A549 (cell line): ENCODE measurements at regions not wholly inside any gene's neighbourhood (a gene's known extent, or its start where the extent isn't known, plus 50 kb on each side); places are given as distances from the start of the nearest gene placed in this dataset.
A peak's percentile ranks its signal among the peaks of the same experiment; 100 is the strongest.

Experiments
- ATAC-seq, 2 experiments: fragments of 200-7000 bp in 1 of 2; fragments of >200 bp in 1 of 2; cut with Nextera tagmentation in 1 of 2; cut with Tn5 transposase in 1 of 2; 3 replicates each; pipeline versions ENCODE4 v1.8.0 to v1.9.1; 2018 to 2020; ENCODE audit warnings: mild to moderate bottlenecking in 1 of 2, moderate library complexity in 1 of 2
- CTCF ChIA-PET: fragments of 300-600 bp; sonication (Branson Sonifier 250); formaldehyde crosslinking; extraction: SDS; loops from one replicate; lab custom pipeline; 2021; ENCODE audit warnings: antibody characterized with exemption, inconsistent platforms; lab: Yijun Ruan, JAX
- POLR2A ChIA-PET: fragments of 350-600 bp; formaldehyde crosslinking; extraction: SDS; loops from one replicate; lab custom pipeline; 2021; ENCODE audit warnings: antibody characterized with exemption, inconsistent platforms; lab: Yijun Ruan, JAX
- DNase-seq, 2 experiments: peaks; one replicate each; pipeline versions ENCODE4 v3.0.0 to v3.0.0-alpha.2; 2011 to 2016; ENCODE audit warnings: low read depth in 1 of 2, low spot score in 1 of 2
- FAIRE-seq: peaks from 2 replicates; lab custom pipeline; 2011; peaks lifted over from hg19 to GRCh38; lab: Jason Lieb, UNC
- H3K27ac ChIP-seq, 2 experiments: fragments of >200 bp; sonication (Bioruptor Twin); formaldehyde crosslinking; 3 replicates each; pipeline ENCODE4 v1.5.1; 2016 to 2017
- H3K4me1 ChIP-seq: fragments of >200 bp; sonication (Bioruptor Twin); formaldehyde crosslinking; 3 replicates; pipeline ENCODE4 v1.6.1; 2016
- H3K4me2 ChIP-seq: fragments of >200 bp; sonication (Bioruptor Twin); formaldehyde crosslinking; 3 replicates; pipeline ENCODE4 v1.6.1; 2016
- H3K4me3 ChIP-seq: fragments of >200 bp; sonication (Bioruptor Twin); formaldehyde crosslinking; 3 replicates; pipeline ENCODE4 v1.5.1; 2016
- H3K9me3 ChIP-seq: fragments of >200 bp; sonication (Bioruptor Twin); formaldehyde crosslinking; 3 replicates; pipeline ENCODE4 v1.6.1; 2016
- CBX8 ChIP-seq: fragments of 200-600 bp; sonication (generic); IDR thresholded peaks from 2 replicates; pipeline ENCODE4 v1.6.1; 2016
- EHF ChIP-seq: fragments of 250-450 bp; sonication (Bioruptor Pico); IDR thresholded peaks from 2 replicates; pipeline ENCODE4 v1.5.0; 2020; ENCODE audit warnings: mild to moderate bottlenecking
- EHMT2 ChIP-seq: fragments of 200-600 bp; sonication (generic); IDR thresholded peaks from 2 replicates; pipeline ENCODE4 v1.6.1; 2016; ENCODE audit warnings: antibody characterized with exemption, low read depth, mild to moderate bottlenecking, moderate library complexity
- FOSB ChIP-seq: fragments of 250-450 bp; sonication (Bioruptor Pico); IDR thresholded peaks from 2 replicates; pipeline ENCODE4 v1.5.0; 2020; ENCODE audit warnings: mild to moderate bottlenecking, moderate library complexity
- FOSL2 ChIP-seq, 2 experiments: fragments of 450-650 bp in 1 of 2; fragments of >200 bp in 1 of 2; sonication (Bioruptor Twin) in 1 of 2; formaldehyde crosslinking; IDR thresholded peaks; 2 replicates each; pipeline versions ENCODE4 v1.5.0 to v1.6.1; 2016 to 2020; ENCODE audit warnings: mild to moderate bottlenecking in 1 of 2, moderate library complexity in 1 of 2
- HDAC2 ChIP-seq: fragments of 200-600 bp; sonication (generic); IDR thresholded peaks from 2 replicates; pipeline ENCODE4 v1.6.1; 2016
- HEYL ChIP-seq: fragments of 250-450 bp; sonication (Bioruptor Pico); IDR thresholded peaks from 2 replicates; pipeline ENCODE4 v1.8.0; 2021; ENCODE audit warnings: mild to moderate bottlenecking, moderate library complexity
- HOXA7 ChIP-seq: fragments of 250-450 bp; sonication (Bioruptor Pico); IDR thresholded peaks from 2 replicates; pipeline ENCODE4 v1.5.0; 2020; ENCODE audit warnings: mild to moderate bottlenecking, moderate library complexity
- HOXB13 ChIP-seq: fragments of 250-450 bp; sonication (Bioruptor Pico); IDR thresholded peaks from 2 replicates; pipeline ENCODE4 v1.5.0; 2020; ENCODE audit warnings: low read depth, mild to moderate bottlenecking, moderate library complexity
- HOXB5 ChIP-seq: fragments of 250-450 bp; sonication (Bioruptor Pico); IDR thresholded peaks from 2 replicates; pipeline ENCODE4 v1.5.0; 2020; ENCODE audit warnings: mild to moderate bottlenecking, moderate library complexity
- JUNB ChIP-seq: fragments of >200 bp; sonication (Bioruptor Twin); formaldehyde crosslinking; IDR thresholded peaks from 2 replicates; pipeline ENCODE4 v1.6.1; 2016
- KDM1A ChIP-seq: fragments of 200-600 bp; sonication (generic); IDR thresholded peaks from 2 replicates; pipeline ENCODE4 v1.6.1; 2016; ENCODE audit warnings: low read depth, mild to moderate bottlenecking
- KDM5A ChIP-seq: fragments of 200-600 bp; sonication (generic); IDR thresholded peaks from 2 replicates; pipeline ENCODE4 v1.6.1; 2016; ENCODE audit warnings: antibody characterized with exemption, mild to moderate bottlenecking
- MAFK ChIP-seq: fragments of 450-650 bp; IDR thresholded peaks from 2 replicates; pipeline ENCODE4 v1.6.1; 2014; ENCODE audit not compliant: partially characterized antibody
- NPAS2 ChIP-seq: fragments of 250-450 bp; sonication (Bioruptor Pico); IDR thresholded peaks from 2 replicates; pipeline ENCODE4 v1.8.0; 2022; ENCODE audit warnings: mild to moderate bottlenecking, moderate library complexity, borderline replicate concordance
- POLR2A ChIP-seq: IDR thresholded peaks from 2 replicates; pipeline ENCODE4 v1.6.1; 2012; ENCODE audit warnings: mild to moderate bottlenecking, low read length
- RFX5 ChIP-seq: fragments of 450-650 bp; IDR thresholded peaks from 2 replicates; pipeline ENCODE4 v1.7.1; 2014; ENCODE audit warnings: antibody characterized with exemption, mild to moderate bottlenecking, moderate library complexity
- RNF2 ChIP-seq: fragments of 200-600 bp; sonication (generic); IDR thresholded peaks from 2 replicates; pipeline ENCODE4 v1.6.1; 2016; ENCODE audit warnings: low read depth, mild to moderate bottlenecking, antibody characterized with exemption, moderate library complexity, borderline replicate concordance
- SMC3 ChIP-seq: fragments of >200 bp; sonication (Bioruptor Twin); formaldehyde crosslinking; IDR thresholded peaks from 3 replicates; pipeline ENCODE4 v1.6.1; 2018; ENCODE audit warnings: inconsistent platforms
- ZFP36 ChIP-seq: fragments of 450-650 bp; IDR thresholded peaks from 2 replicates; pipeline ENCODE4 v1.6.1; 2014; ENCODE audit warnings: borderline replicate concordance; ENCODE audit not compliant: partially characterized antibody
- ZNF302 ChIP-seq: fragments of 250-450 bp; sonication (Bioruptor Pico); IDR thresholded peaks from 2 replicates; pipeline ENCODE4 v1.9.0; 2021; ENCODE audit warnings: inconsistent platforms, mild to moderate bottlenecking, moderate library complexity
- ZSCAN20 ChIP-seq: fragments of 250-450 bp; sonication (Bioruptor Pico); IDR thresholded peaks from 2 replicates; pipeline ENCODE4 v1.8.0; 2022; ENCODE audit warnings: mild to moderate bottlenecking, moderate library complexity
- WGBS: methylation state at CpG from one replicate; pipeline ENCODE4 v1.1.6; 2017; ENCODE audit errors: missing lambda C conversion rate; 5-methylcytosine and 5-hydroxymethylcytosine counted together
- TF ChIP-seq, protein P1 (sequence below): fragments of 250-450 bp; sonication (Bioruptor Pico); IDR thresholded peaks from 2 replicates; pipeline ENCODE4 v1.5.0; 2020; ENCODE audit warnings: low read depth, mild to moderate bottlenecking, moderate library complexity
- TF ChIP-seq, protein P2 (sequence below): fragments of 150-350 bp; IDR thresholded peaks from 2 replicates; pipeline ENCODE4 v1.6.1; 2014; ENCODE audit warnings: low read depth, mild to moderate bottlenecking, low read length
- TF ChIP-seq, protein P3 (sequence below): fragments of 450-650 bp; IDR thresholded peaks from 2 replicates; pipeline ENCODE4 v1.6.1; 2014; ENCODE audit warnings: antibody characterized with exemption
- TF ChIP-seq, protein P4 (sequence below): fragments of 200-600 bp; sonication (generic); IDR thresholded peaks from 2 replicates; pipeline ENCODE4 v1.6.1; 2016; ENCODE audit warnings: antibody characterized with exemption, mild to moderate bottlenecking, moderate library complexity
- TF ChIP-seq, protein P5 (sequence below): IDR thresholded peaks from 2 replicates; pipeline ENCODE4 v1.6.1; 2012

DNA sequence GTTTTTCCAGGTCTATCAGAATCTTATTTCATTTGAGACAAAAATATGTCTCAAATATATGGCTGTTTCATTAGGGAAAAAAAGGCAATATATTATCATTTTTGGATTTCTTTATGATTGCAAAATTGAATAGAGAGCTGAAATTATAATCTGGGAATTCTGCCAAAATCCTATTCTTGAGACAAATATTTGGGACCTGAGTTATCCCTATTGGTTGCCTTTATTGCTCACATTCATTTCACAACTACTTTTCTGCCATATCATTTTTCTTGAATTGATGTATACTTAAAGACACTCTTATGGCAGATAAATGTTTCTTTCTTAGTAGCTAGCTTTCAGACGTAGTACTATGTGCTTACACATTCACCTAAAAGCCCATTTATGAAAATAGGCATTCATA is 241.6 kb upstream of the NOVA1 start:
- ChIA-PET CTCF (no interaction called here), POLR2A (no interaction called here)
- FAIRE-seq (no peak), ATAC-seq (no peak), DNase-seq (no peak)
- Histone ChIP-seq H3K4me3 (no peak overlapping the region), H3K27ac (no peak overlapping the region; a peak in 1 of 6 replicates), H3K9me3 (no peaks in the 10 kb centered on the region), H3K4me1 (peaks cover 43% of the 10 kb centered on the region), H3K4me2 (no peak overlapping the region)
- WGBS: 87% methylated on average over 1 of the region's 1 CpG
- no peak for TF ChIP-seq ZFP36
- no peak for TF ChIP-seq KDM5A
- no peak for TF ChIP-seq ZSCAN20 (CRISPR knock-in tag)
- TF ChIP-seq HEYL (CRISPR knock-in tag): no peak
- TF ChIP-seq NPAS2 (CRISPR knock-in tag): no peak
- TF ChIP-seq FOSL2 (IDR thresholded peaks at IDR 0.05): no peak
- no peak for TF ChIP-seq FOSL2 (CRISPR knock-in tag; IDR thresholded peaks at IDR 0.05)
- TF ChIP-seq JUNB: no peak
- no peak for TF ChIP-seq EHF (CRISPR knock-in tag)
- TF ChIP-seq CBX8: no peak
- no peak for TF ChIP-seq EHMT2
- no peak for TF ChIP-seq MAFK
- TF ChIP-seq, protein P1, sequence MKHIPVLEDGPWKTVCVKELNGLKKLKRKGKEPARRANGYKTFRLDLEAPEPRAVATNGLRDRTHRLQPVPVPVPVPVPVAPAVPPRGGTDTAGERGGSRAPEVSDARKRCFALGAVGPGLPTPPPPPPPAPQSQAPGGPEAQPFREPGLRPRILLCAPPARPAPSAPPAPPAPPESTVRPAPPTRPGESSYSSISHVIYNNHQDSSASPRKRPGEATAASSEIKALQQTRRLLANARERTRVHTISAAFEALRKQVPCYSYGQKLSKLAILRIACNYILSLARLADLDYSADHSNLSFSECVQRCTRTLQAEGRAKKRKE (CRISPR knock-in tag): no peak
- TF ChIP-seq HOXB13 (CRISPR knock-in tag): no peak
- TF ChIP-seq HDAC2: no peak
- no peak for TF ChIP-seq RNF2
- no peak for TF ChIP-seq POLR2A

DNA sequence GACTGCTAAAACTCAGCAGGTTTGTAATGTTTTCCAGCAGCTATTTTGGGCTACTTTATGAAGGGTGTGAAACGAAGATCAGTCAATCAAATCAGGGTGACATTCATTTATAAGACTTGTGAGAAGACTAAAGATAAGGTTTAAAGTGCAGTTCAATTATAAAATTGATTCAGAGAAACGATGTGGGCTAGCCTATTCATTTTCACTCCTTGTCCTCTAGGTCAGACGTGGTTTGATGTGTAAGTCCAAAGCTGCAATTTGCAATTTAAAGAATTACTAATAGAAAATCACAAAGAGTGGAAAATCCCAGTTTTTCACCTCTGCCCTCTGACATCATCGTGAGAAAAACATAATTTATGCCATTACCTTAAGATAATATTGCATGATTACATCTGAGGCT is 243.5 kb upstream of the NOVA1 start:
- Histone ChIP-seq H3K27ac (peak overlapping the region; percentile 84 to 85), H3K4me2 (peak overlapping the region; percentile 72), H3K4me3 (0 out of 3 replicates have a peak overlapping the region, but pooled peaks have one; percentile 13), H3K4me1 (peaks cover 62% of the 10 kb centered on the region), H3K9me3 (no peaks in the 10 kb centered on the region)
- POLR2A ChIA-PET: interaction anchor here (2.3 kb wide), 1 partner anchor 75 kb away, joined by 10 read pairs; no protein-coding TSS in a partner anchor
- WGBS: 10% methylated on average over 4 of the region's 4 CpGs
- CTCF ChIA-PET: interaction anchor here (0.6 kb wide), 1 partner anchor 273 kb away, joined by 3 read pairs; no protein-coding TSS in a partner anchor
- ATAC-seq (no peak), FAIRE-seq (no peak), DNase-seq (no peak)
- TF ChIP-seq ZSCAN20 (CRISPR knock-in tag) (no peak), FOSB (CRISPR knock-in tag) (no peak), MAFK (no peak), HEYL (CRISPR knock-in tag) (peak; percentile 50; the same call in 1 of the 2 replicates), ZNF302 (no peak), HOXB5 (CRISPR knock-in tag) (no peak), HOXB13 (CRISPR knock-in tag) (no peak)
- TF ChIP-seq, protein P2, sequence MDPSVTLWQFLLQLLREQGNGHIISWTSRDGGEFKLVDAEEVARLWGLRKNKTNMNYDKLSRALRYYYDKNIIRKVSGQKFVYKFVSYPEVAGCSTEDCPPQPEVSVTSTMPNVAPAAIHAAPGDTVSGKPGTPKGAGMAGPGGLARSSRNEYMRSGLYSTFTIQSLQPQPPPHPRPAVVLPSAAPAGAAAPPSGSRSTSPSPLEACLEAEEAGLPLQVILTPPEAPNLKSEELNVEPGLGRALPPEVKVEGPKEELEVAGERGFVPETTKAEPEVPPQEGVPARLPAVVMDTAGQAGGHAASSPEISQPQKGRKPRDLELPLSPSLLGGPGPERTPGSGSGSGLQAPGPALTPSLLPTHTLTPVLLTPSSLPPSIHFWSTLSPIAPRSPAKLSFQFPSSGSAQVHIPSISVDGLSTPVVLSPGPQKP: no peak

DNA sequence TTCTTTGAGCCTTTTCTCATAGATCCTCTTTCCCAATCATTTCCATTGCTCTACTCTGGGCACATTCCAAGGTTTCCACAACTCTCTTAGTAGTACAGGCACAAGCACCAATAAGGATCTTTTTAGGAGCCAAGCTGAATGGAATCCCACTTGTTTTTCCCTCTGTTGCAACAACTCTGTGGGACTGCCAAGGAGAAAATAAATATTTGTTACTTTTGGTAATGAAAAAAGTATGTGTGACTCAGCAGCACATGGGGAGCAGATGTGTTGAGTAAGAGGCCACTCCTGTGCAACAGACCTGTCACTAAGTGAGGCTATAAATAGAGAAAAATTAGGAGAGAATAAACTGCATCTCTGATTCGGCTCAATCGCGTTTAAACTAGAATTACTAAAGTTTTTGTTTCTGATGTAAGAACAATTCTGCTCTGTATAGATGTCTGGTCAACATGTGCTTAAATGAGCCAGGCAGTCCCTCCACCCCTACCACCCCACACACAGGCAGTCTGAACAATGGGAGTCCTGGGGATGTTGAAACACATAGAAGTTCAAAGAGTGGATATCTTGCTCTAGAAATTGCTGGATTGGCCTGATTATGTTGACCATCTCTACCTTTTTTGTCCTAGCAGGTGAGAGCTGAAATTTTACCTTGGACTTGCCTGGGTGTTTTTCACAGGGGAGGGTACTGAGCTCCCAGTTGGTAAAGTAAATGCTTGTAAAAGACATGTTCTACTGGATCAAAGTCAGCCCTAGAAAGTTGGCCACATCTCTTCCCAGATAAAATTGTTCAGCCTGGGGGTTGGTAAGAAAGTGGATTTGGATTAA is 244.3 kb upstream of the NOVA1 start:
- WGBS: 1% methylated on average over 3 of the region's 3 CpGs
- Histone ChIP-seq H3K4me2 (peak overlapping the region; percentile 72), H3K9me3 (no peaks in the 10 kb centered on the region), H3K4me1 (peaks cover 66% of the 10 kb centered on the region), H3K4me3 (no peak overlapping the region), H3K27ac (peak overlapping the region; percentile 84 to 85)
- CTCF ChIA-PET: interaction anchor here (0.6 to 0.8 kb wide), 2 partner anchors 76 to 274 kb away, joined by 3 read pairs; no protein-coding TSS in a partner anchor
- ATAC-seq: peak; percentile 95 to 96
- POLR2A ChIA-PET: interaction anchor here (2.3 kb wide), 1 partner anchor 76 kb away, joined by 10 read pairs; no protein-coding TSS in a partner anchor
- DNase-seq: peak; percentile 34 to 96
- peak; percentile 91 for FAIRE-seq
- peak; percentile 44; the same call in 1 of the 3 replicates for TF ChIP-seq SMC3
- TF ChIP-seq, protein P3, sequence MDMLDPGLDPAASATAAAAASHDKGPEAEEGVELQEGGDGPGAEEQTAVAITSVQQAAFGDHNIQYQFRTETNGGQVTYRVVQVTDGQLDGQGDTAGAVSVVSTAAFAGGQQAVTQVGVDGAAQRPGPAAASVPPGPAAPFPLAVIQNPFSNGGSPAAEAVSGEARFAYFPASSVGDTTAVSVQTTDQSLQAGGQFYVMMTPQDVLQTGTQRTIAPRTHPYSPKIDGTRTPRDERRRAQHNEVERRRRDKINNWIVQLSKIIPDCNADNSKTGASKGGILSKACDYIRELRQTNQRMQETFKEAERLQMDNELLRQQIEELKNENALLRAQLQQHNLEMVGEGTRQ: peak; percentile 55
- TF ChIP-seq, protein P4, sequence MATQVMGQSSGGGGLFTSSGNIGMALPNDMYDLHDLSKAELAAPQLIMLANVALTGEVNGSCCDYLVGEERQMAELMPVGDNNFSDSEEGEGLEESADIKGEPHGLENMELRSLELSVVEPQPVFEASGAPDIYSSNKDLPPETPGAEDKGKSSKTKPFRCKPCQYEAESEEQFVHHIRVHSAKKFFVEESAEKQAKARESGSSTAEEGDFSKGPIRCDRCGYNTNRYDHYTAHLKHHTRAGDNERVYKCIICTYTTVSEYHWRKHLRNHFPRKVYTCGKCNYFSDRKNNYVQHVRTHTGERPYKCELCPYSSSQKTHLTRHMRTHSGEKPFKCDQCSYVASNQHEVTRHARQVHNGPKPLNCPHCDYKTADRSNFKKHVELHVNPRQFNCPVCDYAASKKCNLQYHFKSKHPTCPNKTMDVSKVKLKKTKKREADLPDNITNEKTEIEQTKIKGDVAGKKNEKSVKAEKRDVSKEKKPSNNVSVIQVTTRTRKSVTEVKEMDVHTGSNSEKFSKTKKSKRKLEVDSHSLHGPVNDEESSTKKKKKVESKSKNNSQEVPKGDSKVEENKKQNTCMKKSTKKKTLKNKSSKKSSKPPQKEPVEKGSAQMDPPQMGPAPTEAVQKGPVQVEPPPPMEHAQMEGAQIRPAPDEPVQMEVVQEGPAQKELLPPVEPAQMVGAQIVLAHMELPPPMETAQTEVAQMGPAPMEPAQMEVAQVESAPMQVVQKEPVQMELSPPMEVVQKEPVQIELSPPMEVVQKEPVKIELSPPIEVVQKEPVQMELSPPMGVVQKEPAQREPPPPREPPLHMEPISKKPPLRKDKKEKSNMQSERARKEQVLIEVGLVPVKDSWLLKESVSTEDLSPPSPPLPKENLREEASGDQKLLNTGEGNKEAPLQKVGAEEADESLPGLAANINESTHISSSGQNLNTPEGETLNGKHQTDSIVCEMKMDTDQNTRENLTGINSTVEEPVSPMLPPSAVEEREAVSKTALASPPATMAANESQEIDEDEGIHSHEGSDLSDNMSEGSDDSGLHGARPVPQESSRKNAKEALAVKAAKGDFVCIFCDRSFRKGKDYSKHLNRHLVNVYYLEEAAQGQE: no peak
- TF ChIP-seq MAFK: peak; percentile 78
- TF ChIP-seq ZSCAN20 (CRISPR knock-in tag): no peak
- no peak for TF ChIP-seq HOXA7 (CRISPR knock-in tag)
- no peak for TF ChIP-seq KDM1A
- TF ChIP-seq RFX5: no peak
- TF ChIP-seq, protein P5, sequence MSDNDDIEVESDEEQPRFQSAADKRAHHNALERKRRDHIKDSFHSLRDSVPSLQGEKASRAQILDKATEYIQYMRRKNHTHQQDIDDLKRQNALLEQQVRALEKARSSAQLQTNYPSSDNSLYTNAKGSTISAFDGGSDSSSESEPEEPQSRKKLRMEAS: peak; percentile 99
- TF ChIP-seq RNF2: no peak
